ENCODE measurements at regions not wholly inside any gene's neighbourhood (a gene's known extent, or its start where the extent isn't known, plus 50 kb on each side); places are given as distances from the start of the nearest gene placed in this dataset.

GRCh38 chr1:34685225-34685624 is 69.6 kb upstream of the GJB5 start:
- peak overlapping the region; percentile 96 for H3K27ac ChIP-seq
- peak; percentile 76 for DNase-seq (ENCODE audit: low spot score)
- no peaks in the 10 kb centered on the region for H4K20me1 ChIP-seq (ENCODE audit: insufficient read depth, poor library complexity, severe bottlenecking)

GRCh38 chr1:34686531-34686930 is 68.3 kb upstream of the GJB5 start:
- Histone ChIP-seq H3K27me3 (no peaks in the 10 kb centered on the region), H3K27ac (no peak overlapping the region), H3K9me3 (ENCODE audit: low read depth) (no peaks in the 10 kb centered on the region), H4K20me1 (ENCODE audit: insufficient read depth, poor library complexity, severe bottlenecking) (no peaks in the 10 kb centered on the region), H3K4me2 (no peak overlapping the region), H2AFZ (no peak overlapping the region), H3K79me2 (no peaks in the 10 kb centered on the region), H3K36me3 (replicated peaks; ENCODE audit: insufficient read depth, low read depth) (no peaks in the 10 kb centered on the region), H3K9me2 (replicated peaks; ENCODE audit: insufficient read depth) (no peaks in the 10 kb centered on the region), H3K4me3 (no peak overlapping the region), H3K4me1 (ENCODE audit: insufficient read depth) (peaks cover 26% of the 10 kb centered on the region)
- 79% methylated on average over 2 of the region's 2 CpGs for WGBS (ENCODE audit: low lambda C conversion rate, missing lambda C conversion rate)
- TF ChIP-seq EZH2phosphoT487 (IDR thresholded peaks at IDR 0.05; ENCODE audit: low read depth, severe bottlenecking, unreplicated experiment) (no peak), CTCF (IDR thresholded peaks at IDR 0.05; ENCODE audit: poor library complexity) (no peak), EZH2 (IDR thresholded peaks at IDR 0.05; ENCODE audit: borderline replicate concordance) (no peak)
- DNase-seq (ENCODE audit: low spot score): no peak

More at GRCh38 chr1:34685225-34685624, 69.6 kb upstream of the GJB5 start:
- no peak overlapping the region for H3K4me3 ChIP-seq
- H3K36me3 ChIP-seq (replicated peaks; ENCODE audit: insufficient read depth, low read depth): no peaks in the 10 kb centered on the region
- no peaks in the 10 kb centered on the region for H3K9me3 ChIP-seq (ENCODE audit: low read depth)
- no peak overlapping the region for H2AFZ ChIP-seq
- peaks cover 26% of the 10 kb centered on the region for H3K4me1 ChIP-seq (ENCODE audit: insufficient read depth)
- 39% methylated on average over 2 of the region's 2 CpGs for WGBS (ENCODE audit: low lambda C conversion rate, missing lambda C conversion rate)
- peak overlapping the region; percentile 70 for H3K4me2 ChIP-seq
- TF ChIP-seq EZH2phosphoT487 (IDR thresholded peaks at IDR 0.05; ENCODE audit: low read depth, severe bottlenecking, unreplicated experiment) (no peak), CTCF (IDR thresholded peaks at IDR 0.05; ENCODE audit: poor library complexity) (no peak), EZH2 (IDR thresholded peaks at IDR 0.05; ENCODE audit: borderline replicate concordance) (no peak)
- H3K9me2 ChIP-seq (replicated peaks; ENCODE audit: insufficient read depth): no peaks in the 10 kb centered on the region
- H3K27me3 ChIP-seq: no peaks in the 10 kb centered on the region
- no peaks in the 10 kb centered on the region for H3K79me2 ChIP-seq

GRCh38 chr1:34688006-34688741 is 66.7 kb upstream of the GJB5 start:
- peak; percentile 26 for DNase-seq (ENCODE audit: low spot score)
- Histone ChIP-seq H2AFZ (no peak overlapping the region), H3K9me2 (replicated peaks; ENCODE audit: insufficient read depth) (no peaks in the 10 kb centered on the region), H3K4me1 (ENCODE audit: insufficient read depth) (peaks cover 15% of the 10 kb centered on the region), H3K36me3 (replicated peaks; ENCODE audit: insufficient read depth, low read depth) (no peaks in the 10 kb centered on the region), H4K20me1 (ENCODE audit: insufficient read depth, poor library complexity, severe bottlenecking) (no peaks in the 10 kb centered on the region), H3K9me3 (ENCODE audit: low read depth) (no peaks in the 10 kb centered on the region), H3K79me2 (no peaks in the 10 kb centered on the region), H3K4me2 (no peak overlapping the region), H3K4me3 (no peak overlapping the region), H3K27ac (peak overlapping the region; percentile 60), H3K27me3 (no peaks in the 10 kb centered on the region)
- no peak for TF ChIP-seq EZH2 (IDR thresholded peaks at IDR 0.05; ENCODE audit: borderline replicate concordance)
- TF ChIP-seq EZH2phosphoT487 (IDR thresholded peaks at IDR 0.05; ENCODE audit: low read depth, severe bottlenecking, unreplicated experiment): no peak
- no peak for TF ChIP-seq CTCF (IDR thresholded peaks at IDR 0.05; ENCODE audit: poor library complexity)
- WGBS (ENCODE audit: low lambda C conversion rate, missing lambda C conversion rate): 71% methylated on average over 7 of the region's 7 CpGs

All from hepatocyte (in vitro differentiated cells).